ENCODE measurements at regions not wholly inside any gene's neighbourhood (a gene's known extent, or its start where the extent isn't known, plus 50 kb on each side); places are given as distances from the start of the nearest gene placed in this dataset.

- TF ChIP-seq, protein P1, sequence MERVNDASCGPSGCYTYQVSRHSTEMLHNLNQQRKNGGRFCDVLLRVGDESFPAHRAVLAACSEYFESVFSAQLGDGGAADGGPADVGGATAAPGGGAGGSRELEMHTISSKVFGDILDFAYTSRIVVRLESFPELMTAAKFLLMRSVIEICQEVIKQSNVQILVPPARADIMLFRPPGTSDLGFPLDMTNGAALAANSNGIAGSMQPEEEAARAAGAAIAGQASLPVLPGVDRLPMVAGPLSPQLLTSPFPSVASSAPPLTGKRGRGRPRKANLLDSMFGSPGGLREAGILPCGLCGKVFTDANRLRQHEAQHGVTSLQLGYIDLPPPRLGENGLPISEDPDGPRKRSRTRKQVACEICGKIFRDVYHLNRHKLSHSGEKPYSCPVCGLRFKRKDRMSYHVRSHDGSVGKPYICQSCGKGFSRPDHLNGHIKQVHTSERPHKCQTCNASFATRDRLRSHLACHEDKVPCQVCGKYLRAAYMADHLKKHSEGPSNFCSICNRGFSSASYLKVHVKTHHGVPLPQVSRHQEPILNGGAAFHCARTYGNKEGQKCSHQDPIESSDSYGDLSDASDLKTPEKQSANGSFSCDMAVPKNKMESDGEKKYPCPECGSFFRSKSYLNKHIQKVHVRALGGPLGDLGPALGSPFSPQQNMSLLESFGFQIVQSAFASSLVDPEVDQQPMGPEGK (CRISPR knock-in tag; IDR thresholded peaks at IDR 0.05; ENCODE audit: borderline replicate concordance): no peak
- TF ChIP-seq GLIS3 (CRISPR knock-in tag; IDR thresholded peaks at IDR 0.05) (no peak), SNAI2 (CRISPR knock-in tag; IDR thresholded peaks at IDR 0.05) (no peak), RARB (CRISPR knock-in tag; IDR thresholded peaks at IDR 0.05) (no peak)
These were observed 149.5 kb upstream of the SALL3 start for GRCh38 chr18:78830161-78830560.
